Hepatocyte (in vitro differentiated cells): ENCODE measurements at regions not wholly inside any gene's neighbourhood (a gene's known extent, or its start where the extent isn't known, plus 50 kb on each side); places are given as distances from the start of the nearest gene placed in this dataset.
"Not testable (repeated sequence)": the region's sequence is repeated elsewhere in the genome, so short reads cannot be mapped to it uniquely, and the experiment has no call there.

Experiments used
- EZH2 ChIP-seq: fragments of 200-600 bp; sonication (generic); IDR thresholded peaks from 2 replicates; pipeline ENCODE4 v1.6.1; 2016; ENCODE audit warnings: antibody characterized with exemption, mild to moderate bottlenecking, borderline replicate concordance
- EZH2phosphoT487 ChIP-seq: fragments of 200-600 bp; sonication (generic); IDR thresholded peaks from one replicate; pipeline ENCODE4 v1.6.1; 2018; ENCODE audit warnings: antibody characterized with exemption, mild to moderate bottlenecking, low read depth, moderate library complexity; ENCODE audit not compliant: unreplicated experiment, severe bottlenecking
- TF ChIP-seq, protein P1 (sequence below): fragments of 200-600 bp; sonication (generic); IDR thresholded peaks from 2 replicates; pipeline ENCODE4 v1.5.1; 2016; ENCODE audit warnings: antibody characterized with exemption, mild to moderate bottlenecking; ENCODE audit not compliant: poor library complexity

DNA sequence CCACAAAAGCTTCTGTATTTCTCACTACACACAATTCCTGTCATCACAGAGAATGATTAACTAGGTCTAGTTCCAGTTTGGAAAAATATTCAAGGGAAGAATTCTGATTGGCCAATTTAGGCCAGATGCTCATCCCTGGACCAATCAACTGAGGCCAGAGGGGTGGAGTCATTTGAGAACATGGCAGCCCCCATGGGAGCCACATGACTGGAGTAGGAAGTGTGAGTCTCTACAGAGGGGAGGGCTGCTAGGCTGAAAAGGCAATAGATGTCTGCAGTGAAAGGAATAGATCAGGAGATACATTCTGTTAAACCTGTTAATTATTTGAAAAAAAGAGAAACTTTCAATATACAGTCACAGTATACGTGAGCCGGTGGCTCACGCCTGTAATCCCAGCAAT is 125.2 kb downstream of the UNC93B1 start:
- TF ChIP-seq, protein P1, sequence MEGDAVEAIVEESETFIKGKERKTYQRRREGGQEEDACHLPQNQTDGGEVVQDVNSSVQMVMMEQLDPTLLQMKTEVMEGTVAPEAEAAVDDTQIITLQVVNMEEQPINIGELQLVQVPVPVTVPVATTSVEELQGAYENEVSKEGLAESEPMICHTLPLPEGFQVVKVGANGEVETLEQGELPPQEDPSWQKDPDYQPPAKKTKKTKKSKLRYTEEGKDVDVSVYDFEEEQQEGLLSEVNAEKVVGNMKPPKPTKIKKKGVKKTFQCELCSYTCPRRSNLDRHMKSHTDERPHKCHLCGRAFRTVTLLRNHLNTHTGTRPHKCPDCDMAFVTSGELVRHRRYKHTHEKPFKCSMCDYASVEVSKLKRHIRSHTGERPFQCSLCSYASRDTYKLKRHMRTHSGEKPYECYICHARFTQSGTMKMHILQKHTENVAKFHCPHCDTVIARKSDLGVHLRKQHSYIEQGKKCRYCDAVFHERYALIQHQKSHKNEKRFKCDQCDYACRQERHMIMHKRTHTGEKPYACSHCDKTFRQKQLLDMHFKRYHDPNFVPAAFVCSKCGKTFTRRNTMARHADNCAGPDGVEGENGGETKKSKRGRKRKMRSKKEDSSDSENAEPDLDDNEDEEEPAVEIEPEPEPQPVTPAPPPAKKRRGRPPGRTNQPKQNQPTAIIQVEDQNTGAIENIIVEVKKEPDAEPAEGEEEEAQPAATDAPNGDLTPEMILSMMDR, result not testable (repeated sequence)
- TF ChIP-seq EZH2, EZH2phosphoT487: not testable (repeated sequence)
